ENCODE measurements at regions not wholly inside any gene's neighbourhood (a gene's known extent, or its start where the extent isn't known, plus 50 kb on each side); places are given as distances from the start of the nearest gene placed in this dataset.

GRCh38 chr10:69687426-69687825 lies 57.4 kb downstream of the FAM241B start:
- H3K36me3 Mint-ChIP-seq: no peaks in the 10 kb centered on the region
- DNase-seq (ENCODE audit: extremely low spot score, unreplicated experiment): no peak
- peak overlapping the region; percentile 24 for H3K27ac Mint-ChIP-seq
- H3K9me3 Mint-ChIP-seq: peaks cover 4% of the 10 kb centered on the region
- H3K4me3 Mint-ChIP-seq: no peak overlapping the region
- TF ChIP-seq CTCF (conservative IDR thresholded peaks at IDR 0.05): no peak
- H3K4me1 Mint-ChIP-seq (ENCODE audit: unreplicated experiment): peaks cover 38% of the 10 kb centered on the region
- H3K27me3 Mint-ChIP-seq: peaks cover 7% of the 10 kb centered on the region

GRCh38 chr10:69692267-69692666 lies 62.2 kb downstream of the FAM241B start:
- Mint-ChIP-seq H3K27ac (no peak overlapping the region), H3K4me1 (ENCODE audit: unreplicated experiment) (peaks cover 7% of the 10 kb centered on the region), H3K36me3 (no peaks in the 10 kb centered on the region), H3K27me3 (peaks cover 9% of the 10 kb centered on the region), H3K4me3 (no peak overlapping the region), H3K9me3 (peaks cover 4% of the 10 kb centered on the region)
- TF ChIP-seq CTCF (conservative IDR thresholded peaks at IDR 0.05): no peak
- no peak for DNase-seq (ENCODE audit: extremely low spot score, unreplicated experiment)

- Mint-ChIP-seq H3K27me3 (peaks cover 7% of the 10 kb centered on the region), H3K9me3 (peaks cover 4% of the 10 kb centered on the region), H3K36me3 (no peaks in the 10 kb centered on the region), H3K4me1 (ENCODE audit: unreplicated experiment) (peaks cover 4% of the 10 kb centered on the region), H3K27ac (no peak overlapping the region), H3K4me3 (no peak overlapping the region)
- TF ChIP-seq CTCF (conservative IDR thresholded peaks at IDR 0.05): no peak
- DNase-seq (ENCODE audit: extremely low spot score, unreplicated experiment): no peak
Observed at GRCh38 chr10:69692891-69693290, 62.8 kb downstream of the FAM241B start.

GRCh38 chr10:69693886-69694285 lies 63.8 kb downstream of the FAM241B start:
- H3K27ac Mint-ChIP-seq: no peak overlapping the region
- no peak for TF ChIP-seq CTCF (conservative IDR thresholded peaks at IDR 0.05)
- no peaks in the 10 kb centered on the region for H3K36me3 Mint-ChIP-seq
- H3K9me3 Mint-ChIP-seq: peaks cover 4% of the 10 kb centered on the region
- H3K4me3 Mint-ChIP-seq: no peak overlapping the region
- peaks cover 10% of the 10 kb centered on the region for H3K27me3 Mint-ChIP-seq
- peaks cover 4% of the 10 kb centered on the region for H3K4me1 Mint-ChIP-seq (ENCODE audit: unreplicated experiment)
- DNase-seq (ENCODE audit: extremely low spot score, unreplicated experiment): no peak

- Mint-ChIP-seq H3K4me3 (no peak overlapping the region), H3K36me3 (no peaks in the 10 kb centered on the region), H3K9me3 (no peaks in the 10 kb centered on the region), H3K4me1 (ENCODE audit: unreplicated experiment) (peaks cover 4% of the 10 kb centered on the region), H3K27ac (no peak overlapping the region), H3K27me3 (peaks cover 12% of the 10 kb centered on the region)
- no peak for DNase-seq (ENCODE audit: extremely low spot score, unreplicated experiment)
- peak; percentile 80 for TF ChIP-seq CTCF (conservative IDR thresholded peaks at IDR 0.05)
Observed at GRCh38 chr10:69696073-69696731, 66.2 kb downstream of the FAM241B start.

Measured in type B pancreatic cell (in vitro differentiated cells).